ENCODE measurements at regions not wholly inside any gene's neighbourhood (a gene's known extent, or its start where the extent isn't known, plus 50 kb on each side); places are given as distances from the start of the nearest gene placed in this dataset.
"Not testable (repeated sequence)": the region's sequence is repeated elsewhere in the genome, so short reads cannot be mapped to it uniquely, and the experiment has no call there.

DNA sequence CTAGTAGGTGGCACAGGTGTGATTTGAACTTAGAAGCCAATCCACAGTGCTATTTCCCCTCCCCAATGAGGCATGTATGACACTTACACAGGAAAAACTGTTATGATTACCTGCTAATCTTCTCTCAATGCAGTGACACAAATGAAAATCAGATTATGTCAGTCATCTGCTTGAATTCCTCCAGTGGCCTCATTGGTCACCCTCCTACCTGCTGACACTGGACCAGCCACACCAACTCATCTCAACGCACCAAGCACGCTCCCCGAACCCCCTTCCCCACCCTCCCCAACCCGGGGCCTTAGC lies 82.2 kb upstream of the SEC11C start:
- FAIRE-seq: no peak

DNA sequence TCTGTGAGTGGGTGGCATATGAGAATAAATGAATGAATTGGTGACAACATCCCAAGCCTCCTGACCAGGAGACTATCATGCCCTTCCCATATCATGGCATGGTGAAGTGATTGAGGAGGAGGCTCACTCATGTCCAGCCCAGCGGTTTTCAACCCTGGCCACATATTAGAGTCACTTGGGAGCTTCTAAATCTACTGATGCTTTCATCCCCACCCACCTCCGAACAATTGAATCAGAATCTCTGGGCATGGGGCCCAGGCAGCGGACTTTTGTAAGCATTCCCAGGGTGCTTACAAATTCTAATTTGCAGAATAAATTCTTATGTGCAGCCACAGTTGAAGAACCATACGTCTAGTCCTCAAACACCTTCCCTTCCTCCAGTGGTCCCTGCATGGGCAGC lies 81.7 kb upstream of the SEC11C start:
- FAIRE-seq: no peak
- no peak for DNase-seq (ENCODE audit: insufficient read length, low spot score)

More for the DNA sequence above, 82.2 kb upstream of the SEC11C start:
- no peak for DNase-seq (ENCODE audit: insufficient read length, low spot score)

DNA sequence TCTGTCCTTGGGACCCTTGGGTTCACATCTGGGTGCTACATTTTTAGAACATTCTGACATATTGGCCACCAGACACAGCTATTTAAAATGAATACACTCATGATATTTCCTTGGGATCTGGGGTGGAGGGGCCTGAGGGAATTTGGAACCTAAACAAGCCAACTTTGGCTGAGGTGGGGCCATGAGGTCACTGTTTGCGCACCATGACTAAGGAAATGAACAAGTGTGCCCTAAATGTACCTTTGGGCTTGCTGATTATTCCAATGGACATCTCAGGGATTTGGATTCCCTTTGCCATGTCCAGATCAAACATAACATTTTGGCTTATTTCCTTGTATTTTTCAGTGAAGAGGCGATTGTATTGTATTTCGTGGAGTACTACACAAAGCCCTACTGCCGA lies 80.5 kb upstream of the SEC11C start:
- FAIRE-seq (no peak), DNase-seq (ENCODE audit: insufficient read length, low spot score) (no peak)

GRCh38 chr18:59060551-59060950 lies 79.1 kb upstream of the SEC11C start:
- DNase-seq (ENCODE audit: insufficient read length, low spot score) (no peak), FAIRE-seq (no peak)

DNA sequence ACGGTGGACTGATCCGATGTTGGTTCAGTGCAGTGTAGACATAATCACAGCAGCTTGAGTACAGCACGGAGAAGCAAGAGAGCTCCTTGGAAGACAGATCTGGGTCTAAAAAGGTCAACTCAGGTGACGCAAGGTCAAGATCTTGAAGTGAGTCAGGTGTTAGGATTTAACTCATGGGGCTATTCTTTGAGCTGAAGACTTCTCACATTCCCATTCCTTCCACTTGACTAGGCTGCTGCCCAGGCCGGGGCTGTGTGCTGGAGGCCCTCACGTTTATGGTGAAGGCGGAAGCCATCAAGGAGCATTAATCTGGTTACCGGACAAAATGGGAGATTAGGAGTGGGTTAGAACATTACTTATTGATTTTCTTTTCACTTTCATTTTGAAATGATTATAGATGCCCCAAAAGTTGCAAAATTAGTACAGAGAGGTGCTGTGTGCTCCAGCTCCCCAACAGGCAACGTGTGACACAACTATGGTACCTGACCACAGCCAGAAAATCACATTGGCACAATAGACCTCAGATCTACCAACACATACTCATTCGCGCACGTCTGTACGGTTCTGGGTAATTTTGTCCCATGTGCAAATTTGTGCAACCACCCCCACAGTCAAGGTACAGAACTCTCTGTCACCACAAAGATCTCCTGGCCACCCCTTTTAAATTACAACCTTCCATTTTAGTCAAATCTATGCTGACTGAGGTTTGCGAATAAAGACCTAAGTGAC lies 77.6 kb upstream of the SEC11C start:
- FAIRE-seq: no peak

DNA sequence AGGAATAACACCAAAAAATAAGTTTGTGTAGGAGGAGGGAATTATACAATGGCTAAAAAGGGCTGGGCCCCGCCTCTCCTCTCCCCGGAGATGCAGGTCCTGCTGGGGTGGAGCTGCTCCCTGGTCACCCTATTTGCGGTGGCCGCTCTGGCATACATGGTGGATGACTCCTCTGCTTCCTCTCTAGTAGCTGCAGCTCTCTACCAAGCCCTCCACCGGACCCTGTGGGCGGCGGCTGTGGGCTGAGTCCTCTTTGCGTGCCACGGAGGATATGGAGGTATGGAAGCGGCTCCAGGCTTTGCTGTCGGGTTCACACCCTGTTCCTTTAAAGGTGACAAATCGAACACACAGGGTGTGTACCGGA lies 77.1 kb upstream of the SEC11C start:
- FAIRE-seq: no peak
- DNase-seq (ENCODE audit: insufficient read length, low spot score): no peak

More for the DNA sequence above, 77.6 kb upstream of the SEC11C start:
- DNase-seq (ENCODE audit: insufficient read length, low spot score): no peak

DNA sequence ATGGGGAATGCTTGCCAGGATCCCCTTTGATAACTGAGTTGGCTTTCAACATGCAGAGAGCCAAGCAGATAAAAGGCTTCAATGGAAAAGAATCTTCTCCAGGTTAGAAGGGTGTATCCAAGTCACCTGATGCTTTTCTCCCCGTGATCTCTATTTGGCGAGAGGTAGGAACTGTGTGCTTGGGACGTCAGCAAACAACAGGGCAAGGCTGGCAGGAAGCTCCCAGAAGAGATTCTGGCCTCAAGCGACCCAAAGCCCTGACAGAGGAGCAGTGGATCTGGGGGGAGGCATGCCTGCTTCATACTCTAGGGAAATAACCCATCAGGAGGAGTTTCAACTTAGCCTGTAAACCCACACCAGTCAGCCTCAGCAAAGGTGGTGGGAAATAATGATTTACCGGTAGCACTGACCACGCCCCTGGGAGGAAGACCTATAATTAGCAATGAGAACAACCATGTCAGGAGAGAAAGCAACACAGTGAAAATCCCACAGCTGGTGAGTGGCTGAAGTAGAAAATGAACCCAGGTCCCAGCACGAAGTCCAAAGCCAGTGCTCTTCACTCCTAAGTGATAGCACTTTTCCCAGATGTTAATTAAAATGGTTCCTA lies 76.3 kb upstream of the SEC11C start:
- DNase-seq (ENCODE audit: insufficient read length, low spot score) (no peak), FAIRE-seq (no peak)

DNA sequence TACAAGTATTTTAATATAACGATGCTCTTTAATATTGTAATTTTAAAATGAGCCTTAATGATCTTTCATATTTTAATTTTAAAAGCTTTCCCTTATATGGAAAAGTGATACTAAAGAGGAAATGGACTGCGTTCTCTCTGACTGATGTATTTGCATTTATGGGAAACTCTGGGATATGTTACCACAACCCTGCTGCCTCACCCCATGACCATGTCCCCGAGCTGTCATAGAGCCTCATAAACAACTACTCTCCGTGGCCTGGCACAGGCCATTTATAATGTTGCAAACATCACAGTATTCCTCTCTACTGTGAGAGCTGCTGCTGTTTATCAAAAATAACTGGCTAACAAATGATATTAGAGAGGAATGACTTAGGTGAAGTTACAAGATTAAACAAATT lies 75.8 kb upstream of the SEC11C start:
- DNase-seq (ENCODE audit: insufficient read length, low spot score) (no peak), FAIRE-seq (no peak)

- no peak for FAIRE-seq
- no peak for DNase-seq (ENCODE audit: insufficient read length, low spot score)
Observed at GRCh38 chr18:59065684-59066083, 74.0 kb upstream of the SEC11C start.

DNA sequence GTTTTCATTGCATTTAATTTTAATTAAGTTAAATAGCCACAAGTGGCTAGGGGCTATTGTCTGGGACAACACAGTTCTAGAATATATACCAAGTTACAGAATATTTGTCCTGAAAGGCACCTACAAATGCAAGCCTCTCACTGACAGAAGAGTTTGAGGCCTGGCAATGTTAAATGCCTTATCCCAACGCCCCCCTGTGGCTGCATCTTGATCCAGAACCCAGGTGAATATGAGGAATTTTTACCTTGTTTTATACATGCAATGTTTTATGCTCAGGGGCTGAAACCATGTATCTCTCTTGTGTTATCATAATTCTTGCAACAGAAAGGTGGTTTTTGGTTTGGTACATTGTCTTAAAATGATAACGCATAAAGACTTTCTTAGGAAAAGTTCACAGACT lies 71.8 kb upstream of the SEC11C start:
- FAIRE-seq (no peak), DNase-seq (ENCODE audit: insufficient read length, low spot score) (no peak)

GRCh38 chr18:59068276-59069071 lies 71.2 kb upstream of the SEC11C start:
- FAIRE-seq: no peak
- no peak for DNase-seq (ENCODE audit: insufficient read length, low spot score)

DNA sequence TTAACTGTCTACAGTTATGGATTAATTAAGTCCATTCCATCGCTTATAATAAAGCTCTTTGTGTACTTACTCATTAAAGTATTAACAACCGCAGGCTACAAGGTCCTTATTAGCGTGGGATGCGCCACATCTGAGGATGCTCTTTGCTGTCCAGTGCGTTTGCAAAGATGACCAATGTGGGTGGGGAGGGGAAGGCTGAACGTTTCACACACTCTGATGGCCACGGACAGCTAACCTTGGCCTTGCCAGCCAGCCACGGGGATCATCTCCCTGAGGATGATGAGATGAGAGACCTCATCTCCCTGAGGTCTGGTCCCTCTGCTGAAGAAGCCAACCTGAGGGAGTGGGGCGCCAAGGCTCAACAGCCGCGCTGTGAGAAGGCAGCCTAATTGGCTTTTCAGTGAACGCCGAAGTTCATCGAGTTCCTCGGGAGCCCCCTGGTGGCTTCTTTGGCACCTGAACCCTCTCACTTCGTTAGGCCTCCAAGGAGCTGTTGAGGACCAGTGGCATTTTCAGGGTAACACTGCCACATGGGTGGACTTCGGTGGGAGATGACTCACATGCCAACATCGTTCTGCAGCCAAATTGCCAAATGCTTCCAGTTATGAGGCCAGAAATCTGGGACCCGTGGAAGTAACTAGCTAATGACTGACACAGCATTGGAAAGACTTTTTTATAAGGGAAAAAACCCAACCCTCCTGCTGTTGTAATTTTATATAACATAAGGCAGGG lies 69.3 kb upstream of the SEC11C start:
- DNase-seq (ENCODE audit: insufficient read length, low spot score): peak; percentile 80
- peak; percentile 79 for FAIRE-seq

DNA sequence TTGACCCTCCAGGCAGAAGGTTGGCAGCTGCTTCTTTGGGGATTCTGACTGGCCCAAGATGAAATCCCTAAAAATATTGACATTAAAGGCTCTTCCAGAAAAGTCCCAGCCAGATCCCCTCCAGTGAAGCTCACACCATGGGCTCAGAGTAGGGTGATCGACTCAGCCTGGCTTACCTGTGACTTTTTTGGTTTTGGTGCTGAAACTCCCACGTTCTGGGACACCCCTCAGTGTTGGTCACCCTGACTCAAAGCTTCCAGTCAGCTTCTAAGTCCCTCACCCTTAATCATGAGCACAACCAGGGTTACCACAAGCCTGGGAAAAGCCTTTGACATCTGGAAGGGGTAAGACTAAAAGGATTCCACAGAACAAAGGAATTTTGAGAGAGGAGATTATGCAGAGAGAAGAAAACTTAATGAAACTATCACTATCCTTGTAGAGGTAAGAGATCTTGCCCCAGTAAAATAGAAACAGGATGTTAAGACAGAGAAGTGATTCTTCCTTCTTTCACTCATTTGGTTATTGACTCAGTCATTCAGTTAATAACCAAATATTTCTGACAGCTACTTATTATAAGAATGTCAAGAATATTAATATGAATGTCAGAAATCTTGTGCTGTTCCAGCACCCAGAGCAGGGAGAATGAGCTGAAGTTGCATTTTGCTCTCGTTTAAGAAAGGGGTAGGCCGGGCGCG lies 66.8 kb upstream of the SEC11C start:
- DNase-seq (ENCODE audit: insufficient read length, low spot score): no peak
- no peak for FAIRE-seq

DNA sequence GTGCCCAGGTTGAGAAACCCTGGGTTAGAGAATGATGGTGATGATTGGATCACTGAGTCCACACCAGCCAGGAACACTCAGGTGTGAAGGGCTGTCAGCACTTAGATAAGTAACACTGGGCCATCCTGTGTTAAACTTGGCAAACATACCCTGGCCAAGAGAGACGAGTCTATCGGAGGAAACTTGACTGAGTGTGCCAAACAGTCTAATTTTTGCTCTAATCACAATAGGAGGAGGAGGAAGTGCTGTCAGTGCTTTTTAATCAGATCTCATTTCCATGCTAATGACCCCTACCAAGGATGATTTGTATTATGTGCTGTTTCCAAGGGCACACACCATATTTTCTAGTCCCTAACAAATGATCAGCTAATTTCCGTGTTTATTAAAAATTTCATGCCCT lies 63.8 kb upstream of the SEC11C start:
- no peak for FAIRE-seq
- no peak for DNase-seq (ENCODE audit: insufficient read length, low spot score)

- DNase-seq (ENCODE audit: insufficient read length, low spot score) (no peak), FAIRE-seq (no peak)
Observed at GRCh38 chr18:59079264-59079663, 60.4 kb upstream of the SEC11C start.

GRCh38 chr18:59079687-59080501 lies 59.8 kb upstream of the SEC11C start:
- peak; percentile 39 for DNase-seq (ENCODE audit: insufficient read length, low spot score)

DNA sequence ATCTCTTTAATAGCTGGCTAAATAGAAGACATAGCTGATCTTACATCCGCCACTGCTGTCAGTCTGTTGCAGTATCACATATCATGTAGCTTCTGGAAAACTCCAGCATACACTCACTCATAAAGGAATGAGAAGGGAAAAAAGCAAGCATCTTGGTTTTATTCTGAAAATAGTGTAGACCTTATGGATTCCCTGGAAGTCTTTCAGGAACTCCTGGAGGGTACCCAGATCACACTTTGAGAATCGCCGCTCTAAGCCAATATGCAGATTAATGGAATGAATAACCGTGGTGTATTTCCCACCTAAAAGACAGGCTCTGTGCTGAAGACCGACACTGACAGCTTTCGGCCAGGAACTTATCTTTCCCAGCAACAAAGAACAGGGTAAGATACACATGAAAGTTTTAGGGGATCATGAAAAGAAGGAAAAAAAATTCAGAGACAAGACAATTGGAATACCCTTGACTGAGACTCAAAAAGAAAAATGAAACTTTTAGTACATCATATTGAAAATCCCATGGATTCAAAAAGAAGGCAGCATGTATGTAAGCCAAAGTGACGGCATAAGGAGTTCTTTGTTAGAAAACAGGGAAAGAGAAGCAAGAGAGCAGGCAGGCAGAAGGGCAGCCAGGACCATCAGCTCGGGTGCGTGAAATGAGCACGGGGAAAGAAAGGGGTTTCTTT lies 56.4 kb upstream of the SEC11C start:
- no peak for FAIRE-seq

More at GRCh38 chr18:59079687-59080501, 59.8 kb upstream of the SEC11C start:
- not testable (repeated sequence) for FAIRE-seq

GRCh38 chr18:59085126-59085794 lies 54.4 kb upstream of the SEC11C start:
- no peak for FAIRE-seq
- DNase-seq (ENCODE audit: insufficient read length, low spot score): no peak

More for the DNA sequence above, 56.4 kb upstream of the SEC11C start:
- DNase-seq (ENCODE audit: insufficient read length, low spot score): no peak

DNA sequence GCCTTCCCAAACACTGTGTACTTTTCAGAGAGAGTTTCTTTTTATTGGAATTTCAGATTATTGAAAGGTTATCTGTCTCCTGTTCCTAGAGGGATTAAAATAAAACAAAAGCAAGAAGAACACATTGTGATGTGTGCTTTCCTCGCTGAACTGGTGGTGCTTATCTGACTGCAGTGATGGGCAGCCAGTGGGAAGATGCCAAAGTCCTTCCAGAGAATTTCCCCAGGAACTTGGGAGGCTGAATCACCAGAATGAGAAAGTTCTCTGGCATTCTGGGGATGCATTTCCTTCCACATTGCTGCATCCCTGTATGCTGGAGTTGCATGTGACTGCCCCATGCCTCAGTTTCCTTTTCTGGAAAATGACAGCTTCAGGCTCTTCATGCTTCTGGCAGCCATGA lies 53.9 kb upstream of the SEC11C start:
- DNase-seq (ENCODE audit: insufficient read length, low spot score): no peak
- FAIRE-seq: no peak
